Activated T-cell treated with anti-CD3 and anti-CD28 coated beads for 48 hours (primary cell): ENCODE measurements at regions not wholly inside any gene's neighbourhood (a gene's known extent, or its start where the extent isn't known, plus 50 kb on each side); places are given as distances from the start of the nearest gene placed in this dataset.
A peak's percentile ranks its signal among the peaks of the same experiment; 100 is the strongest.
"Not testable (repeated sequence)": the region's sequence is repeated elsewhere in the genome, so short reads cannot be mapped to it uniquely, and the experiment has no call there.

ENCODE experiments used
- DNase-seq: peaks from one replicate; pipeline ENCODE4 v3.0.0-alpha.2; 2020; ENCODE audit warnings: low read depth

DNA sequence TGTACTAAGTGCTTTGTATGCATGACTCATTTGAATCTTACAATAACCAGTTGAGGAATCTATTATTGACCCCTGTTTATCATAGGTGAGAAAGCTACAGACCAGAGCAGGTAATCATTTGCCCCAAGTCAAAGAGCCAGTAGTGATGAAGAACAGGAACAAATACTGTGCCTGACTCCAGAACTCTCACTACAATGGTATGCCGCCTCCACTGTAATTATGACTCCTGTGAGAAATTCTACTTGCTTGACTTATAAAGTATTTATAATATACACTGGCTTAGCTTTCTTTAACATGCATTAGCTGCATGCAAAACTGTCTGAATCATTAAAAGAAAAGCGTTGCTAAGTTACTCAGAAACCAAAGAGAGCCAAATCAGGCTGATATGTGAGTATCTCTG is 92.6 kb downstream of the ZNF281 start:
- no peak for DNase-seq

GRCh38 chr1:200316148-200316803 is 93.6 kb downstream of the ZNF281 start:
- no peak for DNase-seq

DNA sequence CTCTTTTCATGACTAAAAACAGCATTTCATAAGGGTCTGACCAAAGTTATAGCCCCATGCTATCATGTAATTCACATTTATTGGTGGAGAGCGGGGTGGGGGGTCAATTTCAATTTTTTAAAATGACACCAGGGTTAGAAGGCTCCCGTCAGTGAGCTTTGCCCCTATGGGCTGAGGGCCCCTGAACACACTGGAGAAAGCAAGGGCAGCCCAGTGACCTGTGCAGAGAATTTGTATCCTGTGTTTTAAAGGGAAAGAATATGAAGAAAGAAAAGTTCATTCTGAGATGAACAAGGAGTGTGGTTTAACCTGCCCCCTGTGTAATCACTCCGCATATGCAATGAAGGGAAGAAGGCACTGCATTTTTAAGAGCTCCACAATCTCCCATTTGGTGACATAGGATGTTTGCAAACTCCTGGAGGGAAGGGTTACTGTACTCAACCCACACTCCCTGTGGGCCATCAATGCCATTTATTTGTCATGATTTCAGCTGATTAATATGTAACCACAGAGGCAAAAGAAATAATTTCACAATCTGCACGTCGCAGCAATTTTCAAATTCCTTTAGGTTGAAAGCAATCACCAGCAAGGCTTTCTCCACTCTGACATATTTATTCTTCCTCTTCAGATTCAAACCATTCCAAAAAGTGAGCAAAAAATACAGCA is 95.6 kb downstream of the ZNF281 start:
- DNase-seq, result no peak

DNA sequence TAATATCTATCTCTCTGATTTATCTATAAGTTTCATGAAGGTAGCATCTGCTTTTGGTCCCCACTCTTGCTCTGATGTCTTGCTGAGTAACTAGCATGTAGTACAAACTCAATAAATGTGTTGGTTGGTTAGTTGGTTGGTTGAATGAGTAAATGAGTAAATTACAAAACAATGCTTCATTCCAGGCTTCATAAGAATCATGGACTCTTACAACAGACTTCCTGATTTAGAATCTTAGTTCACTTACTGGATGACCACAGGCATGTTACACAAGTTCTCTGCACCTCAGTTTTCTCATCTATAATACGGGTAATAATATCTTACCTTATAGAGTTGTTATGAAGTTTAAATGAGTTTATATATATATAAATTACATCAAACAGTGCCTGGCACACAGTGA is 98.6 kb downstream of the ZNF281 start:
- DNase-seq, result no peak

DNA sequence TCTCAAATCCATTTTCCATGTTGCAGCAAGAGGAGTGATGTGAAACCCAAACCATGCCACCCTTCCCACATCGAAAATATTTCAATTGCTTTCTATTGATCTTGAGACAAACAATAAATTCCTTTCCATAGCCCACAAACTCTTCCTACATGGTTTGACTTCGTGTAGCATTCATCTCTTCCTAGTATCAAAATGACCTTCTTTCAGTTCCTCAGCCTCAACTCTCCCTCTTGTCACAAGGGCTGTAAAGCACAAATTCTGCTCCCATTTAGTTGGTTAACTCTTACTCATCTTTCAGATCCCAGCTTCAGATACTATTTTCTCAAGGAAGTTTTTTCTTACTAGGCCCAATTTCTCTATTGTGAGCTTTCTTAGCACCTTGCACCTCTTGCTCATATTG is 99.0 kb downstream of the ZNF281 start:
- DNase-seq, result no peak

DNA sequence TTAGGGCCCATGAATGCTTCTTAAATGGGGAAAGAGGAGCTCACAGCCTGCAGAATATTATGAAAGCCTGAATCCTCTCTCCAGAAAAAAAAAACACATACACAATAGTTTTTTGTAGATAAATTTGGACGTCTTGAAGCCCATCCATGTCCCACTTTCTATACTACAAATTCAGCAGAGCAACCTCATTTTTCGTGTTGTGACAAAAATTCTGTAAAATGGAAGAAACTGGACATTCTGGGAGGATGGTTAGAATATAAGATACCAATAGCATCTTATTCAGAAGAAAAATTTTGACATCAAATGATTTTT is 102.1 kb downstream of the ZNF281 start:
- no peak for DNase-seq

GRCh38 chr1:200306944-200307754 is 102.7 kb downstream of the ZNF281 start:
- no peak for DNase-seq

GRCh38 chr1:200305806-200306205 is 104.0 kb downstream of the ZNF281 start:
- no peak for DNase-seq

DNA sequence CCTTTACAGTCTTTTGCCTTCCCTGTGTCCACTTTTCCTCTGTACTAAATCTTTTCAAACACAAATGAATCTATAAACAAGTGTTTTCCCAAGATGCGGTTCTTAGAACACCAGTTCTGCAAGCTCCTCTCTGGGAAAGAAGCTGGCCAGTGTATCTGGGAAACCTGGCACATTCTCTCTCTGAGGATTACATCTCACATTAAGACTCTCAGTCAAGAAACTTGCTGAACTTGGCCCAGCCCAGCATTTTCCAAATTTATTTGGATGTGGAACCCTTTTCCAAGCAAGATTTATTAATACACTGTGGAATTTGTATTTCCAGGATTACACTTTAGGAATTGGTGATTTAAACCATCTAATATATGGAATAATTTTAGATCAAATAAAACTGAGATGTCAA is 105.7 kb downstream of the ZNF281 start:
- DNase-seq, result no peak

DNA sequence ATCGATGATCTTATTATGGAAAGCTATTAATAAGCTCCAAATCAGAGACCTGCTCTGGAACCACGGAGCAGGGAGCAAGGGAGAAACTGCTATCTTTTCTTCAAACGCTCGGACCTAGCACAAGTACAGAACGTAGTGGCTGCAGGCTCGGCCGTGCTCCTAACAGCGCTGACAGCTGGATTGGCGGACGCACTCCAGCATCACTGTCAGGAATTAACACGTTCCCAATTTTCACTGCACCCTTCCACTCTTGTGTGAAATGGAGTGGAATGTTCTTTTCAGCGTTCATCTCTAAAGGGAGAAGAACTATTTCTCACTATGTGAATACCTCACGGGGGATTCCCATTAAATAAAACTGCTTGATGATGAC is 106.9 kb downstream of the ZNF281 start:
- DNase-seq, result no peak

DNA sequence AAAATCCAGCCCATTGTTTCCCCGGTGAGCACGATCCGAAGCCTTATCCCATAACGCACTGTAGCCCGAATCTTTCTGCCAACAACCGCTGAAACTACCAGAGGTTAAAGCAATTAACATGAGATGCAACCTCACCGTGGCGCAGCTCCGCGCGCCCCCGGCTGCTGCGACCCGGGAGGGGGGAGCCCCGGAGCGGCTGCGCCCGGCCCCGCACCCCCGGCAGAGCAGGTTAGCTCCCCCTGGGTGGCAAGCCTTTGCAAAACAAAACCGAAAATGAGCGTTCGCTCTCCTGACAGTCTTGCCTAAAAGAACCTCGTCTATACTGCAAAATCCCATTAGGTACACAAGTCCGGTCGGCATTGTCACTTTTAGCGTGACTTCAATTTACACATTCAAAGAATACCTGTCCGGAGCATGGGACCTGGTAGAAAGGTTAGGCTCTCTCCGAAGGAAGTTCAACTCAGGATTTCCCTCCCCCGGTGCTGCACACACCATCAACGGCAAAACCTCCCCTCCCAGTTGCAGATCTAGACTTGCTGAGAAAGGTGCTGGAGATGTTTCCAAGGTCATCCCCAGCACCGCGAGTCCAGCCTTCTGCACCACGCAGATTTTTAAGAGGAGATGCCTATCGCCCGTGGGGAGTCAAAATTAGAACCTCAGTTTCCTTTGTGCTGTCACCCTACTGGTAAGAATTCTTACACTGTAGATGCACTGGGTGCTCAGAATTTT is 107.5 kb downstream of the ZNF281 start:
- DNase-seq, result peak; percentile 37

DNA sequence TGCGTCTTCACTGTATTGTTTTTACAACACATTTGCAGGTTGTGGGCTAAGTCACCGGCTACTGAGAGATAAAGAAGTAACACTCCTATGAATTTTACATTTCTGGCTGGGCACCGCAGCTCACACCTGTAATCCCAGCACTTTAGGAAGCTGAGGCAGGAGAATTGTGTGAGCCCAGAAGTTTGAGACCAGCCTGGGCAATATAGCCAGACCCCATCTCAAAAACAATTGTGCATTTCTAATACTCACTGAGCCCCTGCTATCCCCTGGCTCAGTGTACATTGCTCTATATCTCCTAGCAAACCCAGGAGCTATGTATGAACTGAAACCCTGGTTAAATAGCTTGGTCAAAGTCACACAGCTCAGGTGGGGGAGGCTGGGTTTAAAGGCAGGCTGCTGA is 108.7 kb downstream of the ZNF281 start:
- no peak for DNase-seq

GRCh38 chr1:200299571-200299970 is 110.3 kb downstream of the ZNF281 start:
- DNase-seq, result no peak

DNA sequence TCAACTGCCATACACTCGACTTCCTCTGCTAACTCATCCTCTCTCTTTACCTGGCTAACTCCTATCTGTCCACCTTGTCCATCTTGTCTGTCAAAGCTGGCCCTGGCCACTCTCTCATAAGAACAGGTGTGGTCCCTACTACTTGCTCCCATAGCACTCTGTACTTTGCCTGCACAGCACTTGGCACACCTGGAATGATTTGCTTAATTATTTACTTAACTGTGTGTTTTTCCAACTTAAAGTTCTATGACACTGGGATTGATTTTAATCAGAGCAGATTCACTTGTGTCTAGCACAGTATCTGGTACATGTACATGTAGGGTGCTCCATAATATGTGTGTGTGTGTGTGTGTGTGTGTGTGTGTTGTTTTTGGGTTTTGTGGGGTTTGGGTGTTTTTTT is 111.6 kb downstream of the ZNF281 start:
- DNase-seq, result no peak

GRCh38 chr1:200296091-200296661 is 113.7 kb downstream of the ZNF281 start:
- no peak for DNase-seq

GRCh38 chr1:200294241-200294640 is 115.6 kb downstream of the ZNF281 start:
- no peak for DNase-seq

GRCh38 chr1:200292699-200293098 is 117.1 kb downstream of the ZNF281 start:
- no peak for DNase-seq

GRCh38 chr1:200291106-200291505 is 118.7 kb downstream of the ZNF281 start:
- no peak for DNase-seq

DNA sequence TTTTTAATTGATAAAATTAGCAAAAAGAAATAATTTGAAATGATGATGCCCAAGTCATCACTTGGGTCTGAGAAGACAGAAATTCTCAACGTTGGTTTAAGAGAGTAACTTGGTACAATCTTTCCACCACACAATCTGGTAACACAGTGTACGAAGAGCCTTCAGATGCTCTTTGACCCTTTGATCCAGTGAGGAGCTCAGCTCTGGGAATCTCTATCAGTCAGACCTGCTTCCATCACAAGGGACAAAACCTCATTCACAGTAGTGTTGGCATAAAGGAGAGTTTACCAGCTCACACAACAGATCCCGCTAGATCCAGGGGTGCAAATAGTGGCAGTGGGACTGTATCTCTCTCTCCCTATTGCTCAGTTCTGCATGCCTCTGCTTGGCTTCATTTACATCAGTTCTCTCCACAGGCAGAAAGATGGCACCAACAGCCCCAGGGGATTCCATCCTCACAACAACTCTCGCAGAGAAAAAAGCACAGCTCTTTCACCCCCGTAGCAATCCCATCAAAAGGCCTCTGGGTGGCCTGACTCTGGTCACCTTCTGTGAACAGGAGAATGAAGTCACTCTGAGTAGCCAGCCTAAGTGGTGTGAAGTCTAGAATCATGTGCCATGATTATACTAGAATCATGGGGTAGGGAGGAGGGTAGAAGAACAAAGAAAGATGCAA is 119.7 kb downstream of the ZNF281 start:
- DNase-seq, result no peak

- DNase-seq, result no peak
Measured at GRCh38 chr1:200288226-200288625, 121.6 kb downstream of the ZNF281 start.

DNA sequence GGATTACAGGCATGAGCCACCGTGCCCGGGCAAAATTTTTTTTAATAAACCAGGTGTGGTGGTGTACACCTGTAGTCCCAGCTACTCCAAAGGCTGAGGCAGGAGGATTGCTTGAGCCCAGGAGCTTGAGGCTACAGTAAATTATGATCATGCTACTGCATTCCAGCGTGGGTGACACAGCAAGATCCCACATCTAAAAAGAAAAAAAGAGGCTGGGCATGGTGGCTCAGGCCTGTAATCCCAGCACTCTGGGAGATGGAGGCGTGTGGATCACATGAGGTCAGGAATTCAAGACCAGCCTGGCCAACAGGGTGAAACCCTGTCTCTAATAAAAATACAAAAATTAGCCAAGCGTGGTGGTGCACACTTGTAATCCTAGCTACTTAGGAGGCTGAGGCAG is 125.6 kb downstream of the ZNF281 start:
- DNase-seq, result not testable (repeated sequence)
